ENCODE measurements at regions not wholly inside any gene's neighbourhood (a gene's known extent, or its start where the extent isn't known, plus 50 kb on each side); places are given as distances from the start of the nearest gene placed in this dataset.

- DNase-seq (ENCODE audit: low spot score): no peak
These were observed 51.6 kb upstream of the KCND3 start for GRCh38 chr1:112040891-112041740.

- DNase-seq (ENCODE audit: low spot score): no peak
These were observed 54.4 kb upstream of the KCND3 start for GRCh38 chr1:112043901-112044300.

GRCh38 chr1:112044745-112045144, 55.3 kb upstream of the KCND3 start:
- no peak for DNase-seq (ENCODE audit: low spot score)

- DNase-seq (ENCODE audit: low spot score): no peak
These were observed 57.2 kb upstream of the KCND3 start for GRCh38 chr1:112046630-112047029.

GRCh38 chr1:112048421-112048820, 59.0 kb upstream of the KCND3 start:
- no peak for DNase-seq (ENCODE audit: low spot score)

- peak; percentile 8 for DNase-seq (ENCODE audit: low spot score)
These were observed 65.0 kb upstream of the KCND3 start for GRCh38 chr1:112054510-112054909.

GRCh38 chr1:112056354-112056753, 66.9 kb upstream of the KCND3 start:
- DNase-seq (ENCODE audit: low spot score): no peak

- DNase-seq (ENCODE audit: low spot score): no peak
These were observed 68.3 kb upstream of the KCND3 start for GRCh38 chr1:112057736-112058135.

- no peak for DNase-seq (ENCODE audit: low spot score)
These were observed 69.5 kb upstream of the KCND3 start for GRCh38 chr1:112058815-112059450.

GRCh38 chr1:112059679-112060078, 70.2 kb upstream of the KCND3 start:
- DNase-seq (ENCODE audit: low spot score): no peak

GRCh38 chr1:112060261-112060660, 70.8 kb upstream of the KCND3 start:
- DNase-seq (ENCODE audit: low spot score): no peak

GRCh38 chr1:112061056-112061455, 71.6 kb upstream of the KCND3 start:
- DNase-seq (ENCODE audit: low spot score): no peak

- DNase-seq (ENCODE audit: low spot score): no peak
These were observed 72.4 kb upstream of the KCND3 start for GRCh38 chr1:112061901-112062320.

GRCh38 chr1:112063781-112064728, 74.6 kb upstream of the KCND3 start:
- DNase-seq (ENCODE audit: low spot score): no peak

GRCh38 chr1:112067989-112068388, 78.5 kb upstream of the KCND3 start:
- no peak for DNase-seq (ENCODE audit: low spot score)

GRCh38 chr1:112070677-112071076, 81.2 kb upstream of the KCND3 start:
- DNase-seq (ENCODE audit: low spot score): no peak

- DNase-seq (ENCODE audit: low spot score): no peak
These were observed 85.2 kb upstream of the KCND3 start for GRCh38 chr1:112074711-112075110.

- no peak for DNase-seq (ENCODE audit: low spot score)
These were observed 86.1 kb upstream of the KCND3 start for GRCh38 chr1:112075566-112075965.

- DNase-seq (ENCODE audit: low spot score): no peak
These were observed 90.0 kb upstream of the KCND3 start for GRCh38 chr1:112079446-112079845.

GRCh38 chr1:112083487-112083886, 94.0 kb upstream of the KCND3 start:
- peak; percentile 40 for DNase-seq (ENCODE audit: low spot score)

- no peak for DNase-seq (ENCODE audit: low spot score)
These were observed 103.3 kb upstream of the KCND3 start for GRCh38 chr1:112092656-112093371.

- no peak for DNase-seq (ENCODE audit: low spot score)
These were observed 103.9 kb upstream of the KCND3 start for GRCh38 chr1:112093372-112093694.

Measured in RKO (cell line).